ENCODE measurements at regions not wholly inside any gene's neighbourhood (a gene's known extent, or its start where the extent isn't known, plus 50 kb on each side); places are given as distances from the start of the nearest gene placed in this dataset.

DNA sequence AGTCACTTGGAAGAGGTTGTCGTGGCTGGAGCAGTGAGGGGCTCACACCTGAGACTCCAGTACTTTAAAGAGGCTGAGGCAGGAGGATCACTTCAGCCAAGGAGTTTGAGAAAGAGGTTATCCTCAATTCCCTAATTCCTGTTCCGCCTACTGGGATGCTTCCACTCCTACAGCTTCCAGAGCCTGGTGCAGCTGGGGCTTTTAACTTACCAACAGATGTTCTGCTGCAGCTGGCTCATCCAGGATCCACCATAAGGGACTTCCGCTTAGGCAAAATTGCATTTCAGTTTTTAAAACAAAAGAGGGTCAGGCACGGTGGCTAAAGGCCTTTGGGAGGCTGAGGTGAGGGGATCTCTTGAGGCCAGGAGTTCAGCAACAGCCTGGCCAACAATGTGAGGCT lies 59.1 kb upstream of the CDYL start:
- H3K9me2 ChIP-seq (ENCODE audit: insufficient read depth) = no peaks in the 10 kb centered on the region
- Mint-ChIP-seq H3K27ac (no peak overlapping the region), H3K9me3 (no peaks in the 10 kb centered on the region), H3K4me1 (peaks cover 15% of the 10 kb centered on the region), H3K36me3 (ENCODE audit: low read depth) (no peaks in the 10 kb centered on the region), H3K27me3 (ENCODE audit: insufficient read depth, low read depth, poor library complexity) (peaks cover 6% of the 10 kb centered on the region), H3K4me3 (no peak overlapping the region)
- H3K4me3 ChIP-seq = no peak overlapping the region
- TF ChIP-seq STAT1 (IDR thresholded peaks at IDR 0.05; ENCODE audit: unreplicated experiment) (no peak), EZH2 (IDR thresholded peaks at IDR 0.05; ENCODE audit: low read depth, unreplicated experiment) (no peak), ZNF114 (CRISPR knock-in tag; IDR thresholded peaks at IDR 0.05) (no peak), ZNF331 (CRISPR knock-in tag; IDR thresholded peaks at IDR 0.05; ENCODE audit: low read depth) (no peak), JUNB (IDR thresholded peaks at IDR 0.05; ENCODE audit: unreplicated experiment) (no peak), CREB1 (CRISPR knock-in tag; IDR thresholded peaks at IDR 0.05; ENCODE audit: low read depth) (no peak), NANOG (IDR thresholded peaks at IDR 0.05; ENCODE audit: borderline replicate concordance) (no peak), EZH2phosphoT487 (IDR thresholded peaks at IDR 0.05; ENCODE audit: unreplicated experiment) (no peak), POLR2AphosphoS5 (IDR thresholded peaks at IDR 0.05; ENCODE audit: low read depth) (no peak)
- TF ChIP-seq, protein P1, sequence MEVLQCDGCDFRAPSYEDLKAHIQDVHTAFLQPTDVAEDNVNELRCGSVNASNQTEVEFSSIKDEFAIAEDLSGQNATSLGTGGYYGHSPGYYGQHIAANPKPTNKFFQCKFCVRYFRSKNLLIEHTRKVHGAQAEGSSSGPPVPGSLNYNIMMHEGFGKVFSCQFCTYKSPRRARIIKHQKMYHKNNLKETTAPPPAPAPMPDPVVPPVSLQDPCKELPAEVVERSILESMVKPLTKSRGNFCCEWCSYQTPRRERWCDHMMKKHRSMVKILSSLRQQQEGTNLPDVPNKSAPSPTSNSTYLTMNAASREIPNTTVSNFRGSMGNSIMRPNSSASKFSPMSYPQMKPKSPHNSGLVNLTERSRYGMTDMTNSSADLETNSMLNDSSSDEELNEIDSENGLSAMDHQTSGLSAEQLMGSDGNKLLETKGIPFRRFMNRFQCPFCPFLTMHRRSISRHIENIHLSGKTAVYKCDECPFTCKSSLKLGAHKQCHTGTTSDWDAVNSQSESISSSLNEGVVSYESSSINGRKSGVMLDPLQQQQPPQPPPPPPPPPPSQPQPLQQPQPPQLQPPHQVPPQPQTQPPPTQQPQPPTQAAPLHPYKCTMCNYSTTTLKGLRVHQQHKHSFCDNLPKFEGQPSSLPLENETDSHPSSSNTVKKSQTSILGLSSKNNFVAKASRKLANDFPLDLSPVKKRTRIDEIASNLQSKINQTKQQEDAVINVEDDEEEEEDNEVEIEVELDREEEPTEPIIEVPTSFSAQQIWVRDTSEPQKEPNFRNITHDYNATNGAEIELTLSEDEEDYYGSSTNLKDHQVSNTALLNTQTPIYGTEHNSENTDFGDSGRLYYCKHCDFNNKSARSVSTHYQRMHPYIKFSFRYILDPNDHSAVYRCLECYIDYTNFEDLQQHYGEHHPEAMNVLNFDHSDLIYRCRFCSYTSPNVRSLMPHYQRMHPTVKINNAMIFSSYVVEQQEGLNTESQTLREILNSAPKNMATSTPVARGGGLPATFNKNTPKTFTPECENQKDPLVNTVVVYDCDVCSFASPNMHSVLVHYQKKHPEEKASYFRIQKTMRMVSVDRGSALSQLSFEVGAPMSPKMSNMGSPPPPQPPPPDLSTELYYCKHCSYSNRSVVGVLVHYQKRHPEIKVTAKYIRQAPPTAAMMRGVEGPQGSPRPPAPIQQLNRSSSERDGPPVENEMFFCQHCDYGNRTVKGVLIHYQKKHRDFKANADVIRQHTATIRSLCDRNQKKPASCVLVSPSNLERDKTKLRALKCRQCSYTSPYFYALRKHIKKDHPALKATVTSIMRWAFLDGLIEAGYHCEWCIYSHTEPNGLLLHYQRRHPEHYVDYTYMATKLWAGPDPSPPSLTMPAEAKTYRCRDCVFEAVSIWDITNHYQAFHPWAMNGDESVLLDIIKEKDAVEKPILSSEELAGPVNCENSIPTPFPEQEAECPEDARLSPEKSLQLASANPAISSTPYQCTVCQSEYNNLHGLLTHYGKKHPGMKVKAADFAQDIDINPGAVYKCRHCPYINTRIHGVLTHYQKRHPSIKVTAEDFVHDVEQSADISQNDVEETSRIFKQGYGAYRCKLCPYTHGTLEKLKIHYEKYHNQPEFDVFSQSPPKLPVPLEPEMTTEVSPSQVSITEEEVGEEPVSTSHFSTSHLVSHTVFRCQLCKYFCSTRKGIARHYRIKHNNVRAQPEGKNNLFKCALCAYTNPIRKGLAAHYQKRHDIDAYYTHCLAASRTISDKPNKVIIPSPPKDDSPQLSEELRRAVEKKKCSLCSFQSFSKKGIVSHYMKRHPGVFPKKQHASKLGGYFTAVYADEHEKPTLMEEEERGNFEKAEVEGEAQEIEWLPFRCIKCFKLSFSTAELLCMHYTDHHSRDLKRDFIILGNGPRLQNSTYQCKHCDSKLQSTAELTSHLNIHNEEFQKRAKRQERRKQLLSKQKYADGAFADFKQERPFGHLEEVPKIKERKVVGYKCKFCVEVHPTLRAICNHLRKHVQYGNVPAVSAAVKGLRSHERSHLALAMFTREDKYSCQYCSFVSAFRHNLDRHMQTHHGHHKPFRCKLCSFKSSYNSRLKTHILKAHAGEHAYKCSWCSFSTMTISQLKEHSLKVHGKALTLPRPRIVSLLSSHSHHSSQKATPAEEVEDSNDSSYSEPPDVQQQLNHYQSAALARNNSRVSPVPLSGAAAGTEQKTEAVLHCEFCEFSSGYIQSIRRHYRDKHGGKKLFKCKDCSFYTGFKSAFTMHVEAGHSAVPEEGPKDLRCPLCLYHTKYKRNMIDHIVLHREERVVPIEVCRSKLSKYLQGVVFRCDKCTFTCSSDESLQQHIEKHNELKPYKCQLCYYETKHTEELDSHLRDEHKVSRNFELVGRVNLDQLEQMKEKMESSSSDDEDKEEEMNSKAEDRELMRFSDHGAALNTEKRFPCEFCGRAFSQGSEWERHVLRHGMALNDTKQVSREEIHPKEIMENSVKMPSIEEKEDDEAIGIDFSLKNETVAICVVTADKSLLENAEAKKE (CRISPR knock-in tag; IDR thresholded peaks at IDR 0.05) = no peak
- TF ChIP-seq, protein P2, sequence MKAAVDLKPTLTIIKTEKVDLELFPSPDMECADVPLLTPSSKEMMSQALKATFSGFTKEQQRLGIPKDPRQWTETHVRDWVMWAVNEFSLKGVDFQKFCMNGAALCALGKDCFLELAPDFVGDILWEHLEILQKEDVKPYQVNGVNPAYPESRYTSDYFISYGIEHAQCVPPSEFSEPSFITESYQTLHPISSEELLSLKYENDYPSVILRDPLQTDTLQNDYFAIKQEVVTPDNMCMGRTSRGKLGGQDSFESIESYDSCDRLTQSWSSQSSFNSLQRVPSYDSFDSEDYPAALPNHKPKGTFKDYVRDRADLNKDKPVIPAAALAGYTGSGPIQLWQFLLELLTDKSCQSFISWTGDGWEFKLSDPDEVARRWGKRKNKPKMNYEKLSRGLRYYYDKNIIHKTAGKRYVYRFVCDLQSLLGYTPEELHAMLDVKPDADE (IDR thresholded peaks at IDR 0.05) = no peak
- TF ChIP-seq, protein P3, sequence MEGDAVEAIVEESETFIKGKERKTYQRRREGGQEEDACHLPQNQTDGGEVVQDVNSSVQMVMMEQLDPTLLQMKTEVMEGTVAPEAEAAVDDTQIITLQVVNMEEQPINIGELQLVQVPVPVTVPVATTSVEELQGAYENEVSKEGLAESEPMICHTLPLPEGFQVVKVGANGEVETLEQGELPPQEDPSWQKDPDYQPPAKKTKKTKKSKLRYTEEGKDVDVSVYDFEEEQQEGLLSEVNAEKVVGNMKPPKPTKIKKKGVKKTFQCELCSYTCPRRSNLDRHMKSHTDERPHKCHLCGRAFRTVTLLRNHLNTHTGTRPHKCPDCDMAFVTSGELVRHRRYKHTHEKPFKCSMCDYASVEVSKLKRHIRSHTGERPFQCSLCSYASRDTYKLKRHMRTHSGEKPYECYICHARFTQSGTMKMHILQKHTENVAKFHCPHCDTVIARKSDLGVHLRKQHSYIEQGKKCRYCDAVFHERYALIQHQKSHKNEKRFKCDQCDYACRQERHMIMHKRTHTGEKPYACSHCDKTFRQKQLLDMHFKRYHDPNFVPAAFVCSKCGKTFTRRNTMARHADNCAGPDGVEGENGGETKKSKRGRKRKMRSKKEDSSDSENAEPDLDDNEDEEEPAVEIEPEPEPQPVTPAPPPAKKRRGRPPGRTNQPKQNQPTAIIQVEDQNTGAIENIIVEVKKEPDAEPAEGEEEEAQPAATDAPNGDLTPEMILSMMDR (conservative IDR thresholded peaks at IDR 0.05; ENCODE audit: low read depth in 2 of 2) = no peak
- TF ChIP-seq, protein P4, sequence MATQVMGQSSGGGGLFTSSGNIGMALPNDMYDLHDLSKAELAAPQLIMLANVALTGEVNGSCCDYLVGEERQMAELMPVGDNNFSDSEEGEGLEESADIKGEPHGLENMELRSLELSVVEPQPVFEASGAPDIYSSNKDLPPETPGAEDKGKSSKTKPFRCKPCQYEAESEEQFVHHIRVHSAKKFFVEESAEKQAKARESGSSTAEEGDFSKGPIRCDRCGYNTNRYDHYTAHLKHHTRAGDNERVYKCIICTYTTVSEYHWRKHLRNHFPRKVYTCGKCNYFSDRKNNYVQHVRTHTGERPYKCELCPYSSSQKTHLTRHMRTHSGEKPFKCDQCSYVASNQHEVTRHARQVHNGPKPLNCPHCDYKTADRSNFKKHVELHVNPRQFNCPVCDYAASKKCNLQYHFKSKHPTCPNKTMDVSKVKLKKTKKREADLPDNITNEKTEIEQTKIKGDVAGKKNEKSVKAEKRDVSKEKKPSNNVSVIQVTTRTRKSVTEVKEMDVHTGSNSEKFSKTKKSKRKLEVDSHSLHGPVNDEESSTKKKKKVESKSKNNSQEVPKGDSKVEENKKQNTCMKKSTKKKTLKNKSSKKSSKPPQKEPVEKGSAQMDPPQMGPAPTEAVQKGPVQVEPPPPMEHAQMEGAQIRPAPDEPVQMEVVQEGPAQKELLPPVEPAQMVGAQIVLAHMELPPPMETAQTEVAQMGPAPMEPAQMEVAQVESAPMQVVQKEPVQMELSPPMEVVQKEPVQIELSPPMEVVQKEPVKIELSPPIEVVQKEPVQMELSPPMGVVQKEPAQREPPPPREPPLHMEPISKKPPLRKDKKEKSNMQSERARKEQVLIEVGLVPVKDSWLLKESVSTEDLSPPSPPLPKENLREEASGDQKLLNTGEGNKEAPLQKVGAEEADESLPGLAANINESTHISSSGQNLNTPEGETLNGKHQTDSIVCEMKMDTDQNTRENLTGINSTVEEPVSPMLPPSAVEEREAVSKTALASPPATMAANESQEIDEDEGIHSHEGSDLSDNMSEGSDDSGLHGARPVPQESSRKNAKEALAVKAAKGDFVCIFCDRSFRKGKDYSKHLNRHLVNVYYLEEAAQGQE (IDR thresholded peaks at IDR 0.05; ENCODE audit: unreplicated experiment) = no peak
- no peaks in the 10 kb centered on the region for H3K79me2 ChIP-seq (replicated peaks; ENCODE audit: insufficient read depth)
- no peaks in the 10 kb centered on the region for H3F3A ChIP-seq (replicated peaks; ENCODE audit: low read depth)
- no peaks in the 10 kb centered on the region for H3K27me3 ChIP-seq (ENCODE audit: insufficient read depth)
- H3K4me1 ChIP-seq (ENCODE audit: insufficient read depth) = peaks cover 12% of the 10 kb centered on the region
- no peak overlapping the region for H3K27ac ChIP-seq (ENCODE audit: low read depth)
- H3K4me2 ChIP-seq = no peak overlapping the region
- peak overlapping the region; percentile 72; the same call in 1 of the 2 replicates for H2AFZ ChIP-seq
- no peak for ATAC-seq
- DNase-seq (ENCODE audit: low spot score) = no peak
- H4K20me1 ChIP-seq (replicated peaks; ENCODE audit: insufficient read depth) = no peaks in the 10 kb centered on the region
- no peaks in the 10 kb centered on the region for H3K36me3 ChIP-seq (ENCODE audit: insufficient read depth)

All from GM23338 (cell line).